Neural cell (in vitro differentiated cells): ENCODE measurements at regions not wholly inside any gene's neighbourhood (a gene's known extent, or its start where the extent isn't known, plus 50 kb on each side); places are given as distances from the start of the nearest gene placed in this dataset.

Source experiments
- POLR2AphosphoS5 ChIP-seq: IDR thresholded peaks from 2 replicates; pipeline ENCODE4 v1.6.1; 2012
- TF ChIP-seq, protein P1 (sequence below): fragments of 450-650 bp; IDR thresholded peaks from 2 replicates; pipeline ENCODE4 v1.5.1; 2014; ENCODE audit warnings: antibody characterized with exemption, mild to moderate bottlenecking, moderate library complexity; ENCODE audit not compliant: poor library complexity, severe bottlenecking

- TF ChIP-seq, protein P1, sequence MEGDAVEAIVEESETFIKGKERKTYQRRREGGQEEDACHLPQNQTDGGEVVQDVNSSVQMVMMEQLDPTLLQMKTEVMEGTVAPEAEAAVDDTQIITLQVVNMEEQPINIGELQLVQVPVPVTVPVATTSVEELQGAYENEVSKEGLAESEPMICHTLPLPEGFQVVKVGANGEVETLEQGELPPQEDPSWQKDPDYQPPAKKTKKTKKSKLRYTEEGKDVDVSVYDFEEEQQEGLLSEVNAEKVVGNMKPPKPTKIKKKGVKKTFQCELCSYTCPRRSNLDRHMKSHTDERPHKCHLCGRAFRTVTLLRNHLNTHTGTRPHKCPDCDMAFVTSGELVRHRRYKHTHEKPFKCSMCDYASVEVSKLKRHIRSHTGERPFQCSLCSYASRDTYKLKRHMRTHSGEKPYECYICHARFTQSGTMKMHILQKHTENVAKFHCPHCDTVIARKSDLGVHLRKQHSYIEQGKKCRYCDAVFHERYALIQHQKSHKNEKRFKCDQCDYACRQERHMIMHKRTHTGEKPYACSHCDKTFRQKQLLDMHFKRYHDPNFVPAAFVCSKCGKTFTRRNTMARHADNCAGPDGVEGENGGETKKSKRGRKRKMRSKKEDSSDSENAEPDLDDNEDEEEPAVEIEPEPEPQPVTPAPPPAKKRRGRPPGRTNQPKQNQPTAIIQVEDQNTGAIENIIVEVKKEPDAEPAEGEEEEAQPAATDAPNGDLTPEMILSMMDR = no peak
- TF ChIP-seq POLR2AphosphoS5 = no peak
Measured at GRCh38 chr18:75846321-75846720, 418.8 kb upstream of the SMIM21 start.
